ENCODE measurements at regions not wholly inside any gene's neighbourhood (a gene's known extent, or its start where the extent isn't known, plus 50 kb on each side); places are given as distances from the start of the nearest gene placed in this dataset.

- TF ChIP-seq, protein P1, sequence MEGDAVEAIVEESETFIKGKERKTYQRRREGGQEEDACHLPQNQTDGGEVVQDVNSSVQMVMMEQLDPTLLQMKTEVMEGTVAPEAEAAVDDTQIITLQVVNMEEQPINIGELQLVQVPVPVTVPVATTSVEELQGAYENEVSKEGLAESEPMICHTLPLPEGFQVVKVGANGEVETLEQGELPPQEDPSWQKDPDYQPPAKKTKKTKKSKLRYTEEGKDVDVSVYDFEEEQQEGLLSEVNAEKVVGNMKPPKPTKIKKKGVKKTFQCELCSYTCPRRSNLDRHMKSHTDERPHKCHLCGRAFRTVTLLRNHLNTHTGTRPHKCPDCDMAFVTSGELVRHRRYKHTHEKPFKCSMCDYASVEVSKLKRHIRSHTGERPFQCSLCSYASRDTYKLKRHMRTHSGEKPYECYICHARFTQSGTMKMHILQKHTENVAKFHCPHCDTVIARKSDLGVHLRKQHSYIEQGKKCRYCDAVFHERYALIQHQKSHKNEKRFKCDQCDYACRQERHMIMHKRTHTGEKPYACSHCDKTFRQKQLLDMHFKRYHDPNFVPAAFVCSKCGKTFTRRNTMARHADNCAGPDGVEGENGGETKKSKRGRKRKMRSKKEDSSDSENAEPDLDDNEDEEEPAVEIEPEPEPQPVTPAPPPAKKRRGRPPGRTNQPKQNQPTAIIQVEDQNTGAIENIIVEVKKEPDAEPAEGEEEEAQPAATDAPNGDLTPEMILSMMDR (IDR thresholded peaks at IDR 0.05; ENCODE audit: low read length) = no peak
- TF ChIP-seq EZH2 (optimal IDR thresholded peaks at IDR 0.05; ENCODE audit: low read depth, low read length) = no peak
- no peak for TF ChIP-seq EZH2phosphoT487 (IDR thresholded peaks at IDR 0.05; ENCODE audit: low read length)
Observed at GRCh38 chr7:17546189-17546588, 247.7 kb downstream of the AHR start.

Data from MM.1S (cell line).